Body of pancreas (tissue), 4 donors: ENCODE measurements at regions not wholly inside any gene's neighbourhood (a gene's known extent, or its start where the extent isn't known, plus 50 kb on each side); places are given as distances from the start of the nearest gene placed in this dataset.

Experiments used
- ATAC-seq: fragments of 150-250 bp; one replicate; pipeline ENCODE4 v1.9.1; 2016
- DNase-seq, 4 donors: peaks; one replicate each; pipeline ENCODE4 v3.0.0-alpha.2; 2019
- H3K27ac ChIP-seq, 4 donors: fragments of 200-600 bp; sonication (generic); 1 replicate in 3 of 4; 2 replicates in 1 of 4; pipeline versions ENCODE4 v1.5.1 to v1.6.1; 2016 to 2019; ENCODE audit warnings: mild to moderate bottlenecking in 1 of 4, mixed read lengths in 1 of 4, moderate library complexity in 1 of 4
- H3K27me3 ChIP-seq, 2 donors: fragments of 200-600 bp; sonication (generic); one replicate each; pipeline ENCODE4 v1.6.0; 2016; ENCODE audit warnings: mild to moderate bottlenecking in 1 of 2
- H3K36me3 ChIP-seq, 2 donors: fragments of 200-600 bp; sonication (generic); replicated peaks in 1 of 2; 2 replicates each; pipeline ENCODE4 v1.5.1; 2016; ENCODE audit warnings: low read depth in 2 of 2; ENCODE audit not compliant: insufficient read depth in 1 of 2
- H3K4me1 ChIP-seq: fragments of 200-600 bp; sonication (generic); one replicate; pipeline ENCODE4 v1.6.0; 2016
- H3K4me3 ChIP-seq, 2 donors: fragments of 200-600 bp; sonication (generic); 1 replicate in 1 of 2; 2 replicates in 1 of 2; pipeline ENCODE4 v1.5.1; 2016 to 2019
- H3K9me3 ChIP-seq, 3 donors: fragments of 200-600 bp; sonication (generic); 1 replicate in 2 of 3; 2 replicates in 1 of 3; pipeline ENCODE4 v1.5.1; 2016
- CTCF ChIP-seq, 7 experiments: fragments of 450-650 bp in 4 of 7; fragments of 200-600 bp in 3 of 7; sonication (generic) in 3 of 7; IDR thresholded peaks; one replicate each; pipeline ENCODE4 v1.5.1; 2016 to 2019; ENCODE audit warnings: antibody characterized with exemption in 7 of 7
- POLR2A ChIP-seq, 3 donors: fragments of 450-650 bp; IDR thresholded peaks; one replicate each; pipeline ENCODE4 v1.6.1; 2016; ENCODE audit warnings: antibody characterized with exemption in 3 of 3, mild to moderate bottlenecking in 2 of 3
- WGBS, 2 donors: methylation state at CpG; one replicate each; pipeline ENCODE4 v1.1.5; 2017; 5-methylcytosine and 5-hydroxymethylcytosine counted together
- intact Hi-C: fragments of 100-400 bp; cut with DNase I; formaldehyde crosslinking; loops from one replicate; pipeline ENCODE4 v1.15.1; 2023

DNA sequence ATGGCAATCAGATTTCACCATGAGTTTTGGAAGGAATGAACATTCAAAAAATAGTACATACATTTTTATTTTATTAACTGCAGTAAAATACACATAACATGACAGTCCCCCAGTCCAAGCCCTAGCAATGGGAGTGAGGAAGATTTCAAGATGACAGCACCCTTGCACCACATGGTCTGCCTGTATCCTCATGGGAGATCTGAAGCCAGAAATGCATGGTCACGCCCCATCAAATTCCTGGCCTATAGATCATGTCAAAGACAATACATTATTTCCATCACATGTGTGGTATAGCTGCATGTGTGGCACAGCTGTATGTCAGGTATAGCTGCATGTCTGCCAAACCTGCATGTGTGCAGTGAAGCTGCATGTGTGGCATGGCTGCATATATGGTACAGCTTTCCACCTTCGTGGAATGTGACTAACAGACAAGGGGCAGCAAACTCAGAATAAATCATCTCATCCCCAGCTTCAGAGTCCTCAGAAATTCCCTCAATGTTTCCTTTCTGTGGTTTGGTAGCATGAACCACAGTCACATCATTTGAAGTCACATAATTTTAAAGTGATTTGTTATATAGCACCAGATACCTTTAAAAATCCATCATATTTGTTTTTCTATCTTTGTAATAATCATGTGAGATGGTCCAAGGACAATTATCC lies 518.2 kb upstream of the SOX11 start:
- TF ChIP-seq POLR2A (IDR thresholded peaks at IDR 0.05) (no peak), CTCF (IDR thresholded peaks at IDR 0.05) (no peak)
- Histone ChIP-seq H3K9me3 (no peaks in the 10 kb centered on the region), H3K27me3 (no peaks in the 10 kb centered on the region), H3K4me3 (no peak overlapping the region), H3K36me3 (no peaks in the 10 kb centered on the region), H3K27ac (no peak overlapping the region), H3K4me1 (peaks cover 7% of the 10 kb centered on the region)
- intact Hi-C loops: no loop called here
- DNase-seq (no peak), ATAC-seq (no peak)
- 76 to 78% methylated on average over 2 of the region's 2 CpGs for WGBS, 2 donors

- TF ChIP-seq CTCF (IDR thresholded peaks at IDR 0.05) (no peak), POLR2A (IDR thresholded peaks at IDR 0.05) (no peak)
- no peaks in the 10 kb centered on the region for H3K36me3 ChIP-seq
- no peak overlapping the region for H3K27ac ChIP-seq
- H3K4me1 ChIP-seq: peaks cover 7% of the 10 kb centered on the region
- intact Hi-C loops: no loop called here
- H3K4me3 ChIP-seq: no peak overlapping the region
- ATAC-seq: no peak
- H3K27me3 ChIP-seq: no peaks in the 10 kb centered on the region
- H3K9me3 ChIP-seq: no peaks in the 10 kb centered on the region
- DNase-seq: no peak
Measured at GRCh38 chr2:5175231-5175630, 517.0 kb upstream of the SOX11 start.

- no peak for DNase-seq
- H3K36me3 ChIP-seq: no peaks in the 10 kb centered on the region
- H3K27me3 ChIP-seq: no peaks in the 10 kb centered on the region
- no peak for TF ChIP-seq POLR2A (IDR thresholded peaks at IDR 0.05)
- TF ChIP-seq CTCF (IDR thresholded peaks at IDR 0.05): no peak
- no peak overlapping the region for H3K4me3 ChIP-seq
- WGBS, 2 donors: 64 to 76% methylated on average over 4 of the region's 4 CpGs
- H3K4me1 ChIP-seq: peaks cover 7% of the 10 kb centered on the region
- H3K27ac ChIP-seq: no peak overlapping the region
- no peaks in the 10 kb centered on the region for H3K9me3 ChIP-seq
- ATAC-seq: no peak
- intact Hi-C loops: no loop called here
Measured at GRCh38 chr2:5176764-5177163, 515.4 kb upstream of the SOX11 start.

DNA sequence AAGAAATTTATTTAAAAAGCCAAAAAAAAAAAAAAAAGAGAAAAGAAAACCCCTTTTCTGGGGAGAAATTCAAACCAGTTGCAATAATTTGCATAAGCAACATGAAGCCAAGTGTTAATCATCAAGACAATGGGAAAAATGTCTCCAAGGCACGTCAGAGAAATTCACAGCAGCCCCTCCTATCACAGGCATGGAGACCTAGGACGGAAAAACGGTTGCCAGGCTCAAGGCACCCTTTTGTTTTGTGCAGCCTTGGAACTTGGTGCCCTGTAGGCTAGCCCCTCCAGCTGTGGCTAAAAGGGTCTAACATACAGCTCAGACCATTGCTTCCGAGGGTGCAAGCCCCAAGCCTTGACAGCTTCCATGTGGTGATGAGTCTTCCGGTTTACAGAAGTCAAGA lies 509.2 kb upstream of the SOX11 start:
- intact Hi-C loops: no loop called here
- Histone ChIP-seq H3K9me3 (no peaks in the 10 kb centered on the region), H3K36me3 (no peaks in the 10 kb centered on the region), H3K27ac (no peak overlapping the region), H3K4me3 (no peak overlapping the region), H3K27me3 (no peaks in the 10 kb centered on the region), H3K4me1 (no peaks in the 10 kb centered on the region)
- DNase-seq: no peak
- 54 to 71% methylated on average over 5 of the region's 5 CpGs for WGBS, 2 donors
- no peak for ATAC-seq
- TF ChIP-seq POLR2A (IDR thresholded peaks at IDR 0.05) (no peak), CTCF (IDR thresholded peaks at IDR 0.05) (no peak)

DNA sequence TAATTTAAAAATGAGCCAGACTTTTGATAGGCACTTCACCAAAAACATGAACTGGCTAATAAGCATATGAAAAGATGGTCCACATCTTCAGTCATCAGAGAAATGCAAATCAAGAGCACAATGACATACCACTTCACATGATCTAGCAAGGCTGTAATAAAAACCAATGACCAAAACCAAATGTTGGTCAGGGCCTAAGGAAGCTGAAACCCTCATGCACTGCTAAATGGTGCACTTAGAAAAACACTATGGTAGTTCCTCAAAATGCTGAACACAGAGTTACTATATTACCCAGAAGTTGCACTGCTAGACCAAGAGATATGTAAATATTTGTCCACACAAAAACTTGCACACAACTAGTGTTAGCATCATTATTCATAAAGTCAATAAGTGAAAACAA lies 504.9 kb upstream of the SOX11 start:
- TF ChIP-seq POLR2A (IDR thresholded peaks at IDR 0.05) (no peak), CTCF (IDR thresholded peaks at IDR 0.05) (no peak)
- no peak for ATAC-seq
- intact Hi-C loops: no loop called here
- no peak for DNase-seq
- Histone ChIP-seq H3K4me3 (no peak overlapping the region), H3K9me3 (no peaks in the 10 kb centered on the region), H3K36me3 (no peaks in the 10 kb centered on the region), H3K4me1 (no peaks in the 10 kb centered on the region), H3K27me3 (no peaks in the 10 kb centered on the region), H3K27ac (no peak overlapping the region)
